ENCODE measurements at regions not wholly inside any gene's neighbourhood (a gene's known extent, or its start where the extent isn't known, plus 50 kb on each side); places are given as distances from the start of the nearest gene placed in this dataset.

GRCh38 chr18:59822612-59823550 lies 76.9 kb upstream of the PMAIP1 start:
- TF ChIP-seq POLR2A (IDR thresholded peaks at IDR 0.05): no peak
- TF ChIP-seq CTCF (IDR thresholded peaks at IDR 0.05): no peak
- DNase-seq (ENCODE audit: low spot score in 2 of 2): no peak
- no peak overlapping the region for H3K4me3 ChIP-seq (ENCODE audit: low read depth, poor library complexity, severe bottlenecking)
- WGBS, 2 donors: 56 to 66% methylated on average over 7 of the region's 7 CpGs
- intact Hi-C loops (cut with DNase I; ENCODE audit: low total_unique reads): loop anchor here (2.0 kb wide), 1 partner anchor 40 kb away; no protein-coding TSS in a partner anchor

- intact Hi-C loops (cut with DNase I; ENCODE audit: low total_unique reads): loop anchor here (2.0 kb wide), 1 partner anchor 39 kb away; no protein-coding TSS in a partner anchor
- 42% methylated on average over 2 of the region's 2 CpGs for WGBS, 2 donors
- no peak for DNase-seq (ENCODE audit: low spot score in 2 of 2)
- TF ChIP-seq POLR2A (IDR thresholded peaks at IDR 0.05) (no peak), CTCF (IDR thresholded peaks at IDR 0.05) (no peak)
- no peak overlapping the region for H3K4me3 ChIP-seq (ENCODE audit: low read depth, poor library complexity, severe bottlenecking)
Observed at GRCh38 chr18:59821983-59822382, 77.8 kb upstream of the PMAIP1 start.

- intact Hi-C loops (cut with DNase I; ENCODE audit: low total_unique reads): no loop called here
- H3K4me3 ChIP-seq (ENCODE audit: low read depth, poor library complexity, severe bottlenecking): no peak overlapping the region
- no peak for DNase-seq (ENCODE audit: low spot score in 2 of 2)
- no peak for TF ChIP-seq POLR2A (IDR thresholded peaks at IDR 0.05)
- no peak for TF ChIP-seq CTCF (IDR thresholded peaks at IDR 0.05)
- 34 to 51% methylated on average over 2 of the region's 2 CpGs for WGBS, 2 donors
Observed at GRCh38 chr18:59820663-59821062, 79.1 kb upstream of the PMAIP1 start.

- no peak overlapping the region for H3K4me3 ChIP-seq (ENCODE audit: low read depth, poor library complexity, severe bottlenecking)
- WGBS, 2 donors: 83 to 88% methylated on average over 5 of the region's 5 CpGs
- DNase-seq (ENCODE audit: low spot score in 2 of 2): no peak
- TF ChIP-seq CTCF (IDR thresholded peaks at IDR 0.05): no peak
- no peak for TF ChIP-seq POLR2A (IDR thresholded peaks at IDR 0.05)
- intact Hi-C loops (cut with DNase I; ENCODE audit: low total_unique reads): no loop called here
Observed at GRCh38 chr18:59818769-59819168, 81.0 kb upstream of the PMAIP1 start.

- intact Hi-C loops (cut with DNase I; ENCODE audit: low total_unique reads): no loop called here
- 58 to 66% methylated on average over 7 of the region's 7 CpGs for WGBS, 2 donors
- no peak for DNase-seq (ENCODE audit: low spot score in 2 of 2)
- TF ChIP-seq POLR2A (IDR thresholded peaks at IDR 0.05) (no peak), CTCF (IDR thresholded peaks at IDR 0.05) (no peak)
- no peak overlapping the region for H3K4me3 ChIP-seq (ENCODE audit: low read depth, poor library complexity, severe bottlenecking)
Observed at GRCh38 chr18:59814891-59815290, 84.9 kb upstream of the PMAIP1 start.

Data from lower leg skin (tissue), 4 donors.